Hematopoietic multipotent progenitor cell treated with erythropoietin and hydrocortisone succinate and interleukin-3 and kit ligand, for 15 days (in vitro differentiated cells): ENCODE measurements at regions not wholly inside any gene's neighbourhood (a gene's known extent, or its start where the extent isn't known, plus 50 kb on each side); places are given as distances from the start of the nearest gene placed in this dataset.
"Not testable (repeated sequence)": the region's sequence is repeated elsewhere in the genome, so short reads cannot be mapped to it uniquely, and the experiment has no call there.

ENCODE experiments used
- DNase-seq: peaks from one replicate; pipeline ENCODE4 v3.0.0-alpha.2; 2015; ENCODE audit warnings: low spot score

DNA sequence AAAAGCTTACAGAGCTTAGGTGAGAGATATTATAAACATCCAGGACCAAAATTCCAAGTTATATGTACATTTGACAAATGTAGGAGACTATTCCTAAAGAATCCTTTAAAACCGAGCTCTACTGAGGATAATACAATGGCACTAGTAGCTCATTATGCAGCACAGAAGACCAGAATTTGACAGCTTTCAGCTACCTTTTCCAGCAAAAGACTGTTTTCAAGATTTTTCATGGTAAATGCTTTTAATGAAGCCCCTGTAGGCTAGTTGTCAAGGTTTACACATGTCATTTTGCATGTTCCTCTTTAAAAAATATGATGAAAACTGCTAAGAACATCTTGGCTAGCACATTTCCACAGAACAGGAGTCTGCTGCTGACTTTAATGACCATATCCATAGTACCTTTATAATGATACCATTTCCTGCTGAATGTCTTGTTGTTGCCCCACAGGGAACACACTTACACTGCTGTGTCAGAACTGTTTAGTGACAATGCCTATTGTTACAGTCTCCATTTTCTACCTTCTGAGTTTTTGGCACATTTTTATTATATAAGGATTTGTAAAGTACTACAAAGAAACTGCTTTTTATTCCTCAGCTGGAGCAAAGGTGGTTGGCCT lies 1382.3 kb downstream of the RAPGEF2 start:
- DNase-seq, result no peak

DNA sequence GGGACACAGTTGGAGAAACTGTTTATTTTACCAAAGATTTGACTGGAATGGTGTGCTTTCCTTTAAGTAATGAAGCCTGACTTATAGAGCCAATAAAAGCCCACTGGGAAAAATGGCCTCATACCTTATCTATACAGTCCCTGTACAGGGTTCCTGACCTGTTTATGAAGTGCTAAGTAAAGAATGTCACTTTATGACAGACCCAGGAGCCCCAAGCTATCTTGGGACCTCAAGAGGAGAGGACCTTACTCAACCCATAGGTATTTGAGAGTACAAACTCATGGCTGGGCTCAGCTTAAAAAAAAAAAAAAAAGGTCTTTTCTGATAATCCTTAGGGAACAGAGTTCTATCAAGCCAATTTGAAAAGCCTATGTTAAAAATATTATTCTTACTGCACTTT lies 1389.3 kb downstream of the RAPGEF2 start:
- no peak for DNase-seq

DNA sequence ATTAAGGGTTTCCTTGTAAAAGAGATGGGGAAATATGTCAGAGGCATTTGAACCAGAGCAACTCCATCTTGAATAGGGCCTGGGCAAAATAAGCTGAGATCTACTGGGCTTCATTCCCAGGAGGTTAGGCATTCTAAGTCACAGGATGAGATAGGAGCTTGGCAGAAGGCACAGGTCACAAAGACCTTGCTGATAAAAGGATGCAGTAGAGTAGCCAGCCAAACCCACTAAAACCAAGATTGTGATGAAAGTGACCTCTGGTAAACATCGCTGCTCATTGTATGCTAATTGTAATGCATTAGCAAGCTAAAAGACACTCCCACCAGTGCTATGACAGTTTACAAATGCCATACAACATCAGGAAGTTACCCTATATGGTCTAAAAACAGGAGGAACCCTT lies 1390.3 kb downstream of the RAPGEF2 start:
- DNase-seq, result no peak

DNA sequence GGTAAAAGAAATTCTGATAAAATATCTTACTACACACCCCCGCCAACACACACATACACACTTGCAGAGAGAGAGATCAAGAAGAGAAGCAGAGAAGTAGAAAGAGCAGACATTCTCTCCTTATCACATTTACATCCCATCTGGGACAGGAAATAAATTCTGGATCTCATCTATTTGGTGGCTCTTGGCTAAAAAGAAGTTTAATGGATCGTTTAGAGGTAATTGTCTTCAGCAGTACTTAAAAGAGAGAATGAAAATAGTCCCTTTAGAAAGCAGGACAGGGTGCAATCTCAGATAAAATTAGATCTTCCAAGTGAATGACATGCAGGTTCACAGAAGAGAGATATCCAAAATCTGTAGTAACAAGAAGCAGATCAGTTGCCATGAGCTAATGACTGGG lies 1392.5 kb downstream of the RAPGEF2 start:
- DNase-seq, result no peak

DNA sequence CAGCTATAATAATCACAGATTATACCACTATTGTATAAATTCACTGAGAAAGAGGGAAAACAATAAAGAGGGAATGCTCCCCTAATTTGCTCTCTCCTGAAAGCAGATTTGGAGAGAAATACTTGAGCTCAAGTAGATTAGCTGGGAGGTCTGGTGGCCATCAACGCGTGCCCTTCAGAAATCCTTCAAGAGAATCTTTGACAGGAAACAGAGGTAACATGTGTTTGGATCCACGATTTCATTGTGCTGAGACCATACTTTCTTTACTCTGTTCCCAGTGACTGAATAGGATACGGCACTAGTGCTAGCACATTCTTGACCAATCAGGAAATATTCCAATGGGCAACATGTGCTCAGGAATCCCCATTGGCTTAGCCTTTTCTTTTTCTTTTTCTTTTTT lies 1395.3 kb downstream of the RAPGEF2 start:
- DNase-seq, result no peak

DNA sequence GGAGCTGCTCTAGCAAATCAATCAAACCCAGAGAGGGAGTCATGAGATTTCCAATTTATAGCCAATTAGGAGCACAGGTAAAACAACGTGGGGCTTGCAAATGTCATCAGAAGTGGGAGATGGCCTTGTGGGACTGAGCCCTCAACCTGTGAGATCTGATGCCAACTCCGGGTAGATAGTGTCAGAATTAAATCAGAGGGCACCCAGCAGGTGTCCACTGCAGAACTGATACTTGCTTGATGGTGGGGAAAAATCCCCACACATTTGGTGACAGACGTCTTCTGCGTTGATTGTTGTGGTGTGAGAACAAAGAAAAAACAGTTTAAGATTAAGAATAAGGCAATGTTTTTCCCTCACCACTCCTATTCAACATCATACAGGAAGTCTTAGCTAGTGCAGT lies 1402.8 kb downstream of the RAPGEF2 start:
- no peak for DNase-seq

DNA sequence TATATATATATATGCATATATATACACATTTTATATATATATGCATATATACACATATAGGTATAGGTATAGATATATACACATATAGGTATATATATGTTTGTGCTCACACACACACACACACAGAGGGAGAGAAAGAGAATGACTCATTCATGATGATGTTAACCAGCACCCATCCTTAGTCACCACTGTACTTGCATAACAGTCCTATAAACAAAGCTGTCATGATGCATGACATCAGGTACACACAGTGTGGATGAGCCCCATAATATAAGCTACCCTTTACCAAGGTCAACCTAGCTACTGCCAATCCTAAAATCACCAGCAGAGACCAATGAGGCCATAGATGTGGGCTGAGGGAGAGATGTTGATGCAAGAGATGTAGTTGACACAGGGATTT lies 1408.0 kb downstream of the RAPGEF2 start:
- no peak for DNase-seq

DNA sequence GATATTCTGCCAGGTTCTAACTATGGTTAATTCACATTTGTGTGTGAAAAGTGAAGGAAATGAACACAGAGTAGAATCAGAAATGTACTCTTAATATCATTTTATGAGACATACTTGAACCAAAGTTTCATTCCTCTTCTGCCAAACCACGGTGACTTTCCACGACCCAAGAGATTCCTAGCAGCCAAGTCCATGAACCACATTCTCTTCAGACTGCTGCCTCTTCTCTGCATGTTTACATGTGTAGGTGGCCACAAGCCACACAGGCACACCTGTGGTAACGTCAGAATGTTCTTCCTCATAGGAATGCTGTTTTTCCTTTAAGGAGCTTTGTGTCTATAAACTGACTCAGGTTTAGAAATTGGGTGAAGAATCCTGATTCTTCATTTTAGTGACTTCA lies 1411.2 kb downstream of the RAPGEF2 start:
- DNase-seq, result no peak

DNA sequence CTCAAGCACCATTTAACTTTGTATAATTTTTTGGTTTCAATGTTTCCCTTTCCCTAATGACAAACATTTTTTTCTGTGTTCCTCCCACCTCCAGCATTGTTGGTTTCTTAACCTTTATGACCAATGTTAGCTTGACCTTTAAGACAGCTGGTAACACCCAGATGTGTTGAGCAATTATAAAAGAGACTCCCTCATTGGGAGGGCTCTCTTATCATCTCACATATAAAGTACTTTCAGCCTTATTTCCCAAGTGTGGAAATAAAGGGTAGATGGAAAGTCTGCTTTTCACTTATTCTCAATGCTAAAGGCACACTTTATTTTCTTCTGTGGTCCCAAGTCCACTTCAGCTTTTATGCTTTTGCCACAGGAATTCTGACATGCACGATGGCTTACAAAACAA lies 1420.4 kb downstream of the RAPGEF2 start:
- no peak for DNase-seq

DNA sequence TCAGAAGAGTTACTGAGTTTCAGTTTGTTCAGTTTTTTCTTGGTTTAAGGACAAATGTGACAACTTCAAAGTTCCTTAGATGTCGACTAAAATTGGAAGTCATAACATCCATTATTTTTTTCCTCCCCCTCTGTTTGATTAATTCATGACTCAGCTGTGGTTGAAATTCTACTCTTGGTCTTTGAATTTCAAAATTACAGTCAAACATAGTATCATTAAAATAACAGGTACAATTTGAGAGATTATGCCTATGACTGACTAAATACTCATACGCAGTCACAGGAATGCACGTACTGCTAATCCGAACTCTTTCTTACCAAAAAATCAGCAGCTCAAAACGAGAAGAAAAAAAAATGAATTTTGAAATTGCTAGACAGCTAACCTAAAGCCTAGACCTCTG lies 1434.8 kb downstream of the RAPGEF2 start:
- DNase-seq, result no peak

DNA sequence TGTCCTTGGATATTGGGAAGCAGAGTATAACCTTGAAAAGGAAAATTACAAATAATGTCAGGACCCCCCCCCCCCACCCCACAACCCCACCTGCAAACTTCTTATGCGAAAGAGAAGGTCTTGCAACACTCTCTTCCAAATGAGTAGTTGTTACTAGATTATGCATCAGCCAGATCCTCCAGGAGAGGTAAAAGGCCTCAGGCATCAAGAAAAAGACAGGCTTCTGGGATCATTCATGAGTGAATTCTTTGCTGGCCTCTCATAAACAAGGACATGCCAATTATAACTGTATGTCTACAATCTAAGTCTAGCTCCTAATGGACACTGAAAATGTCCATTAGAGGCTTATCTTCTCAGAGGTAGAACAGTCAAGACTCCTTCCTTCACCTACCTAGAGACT lies 1443.3 kb downstream of the RAPGEF2 start:
- no peak for DNase-seq

DNA sequence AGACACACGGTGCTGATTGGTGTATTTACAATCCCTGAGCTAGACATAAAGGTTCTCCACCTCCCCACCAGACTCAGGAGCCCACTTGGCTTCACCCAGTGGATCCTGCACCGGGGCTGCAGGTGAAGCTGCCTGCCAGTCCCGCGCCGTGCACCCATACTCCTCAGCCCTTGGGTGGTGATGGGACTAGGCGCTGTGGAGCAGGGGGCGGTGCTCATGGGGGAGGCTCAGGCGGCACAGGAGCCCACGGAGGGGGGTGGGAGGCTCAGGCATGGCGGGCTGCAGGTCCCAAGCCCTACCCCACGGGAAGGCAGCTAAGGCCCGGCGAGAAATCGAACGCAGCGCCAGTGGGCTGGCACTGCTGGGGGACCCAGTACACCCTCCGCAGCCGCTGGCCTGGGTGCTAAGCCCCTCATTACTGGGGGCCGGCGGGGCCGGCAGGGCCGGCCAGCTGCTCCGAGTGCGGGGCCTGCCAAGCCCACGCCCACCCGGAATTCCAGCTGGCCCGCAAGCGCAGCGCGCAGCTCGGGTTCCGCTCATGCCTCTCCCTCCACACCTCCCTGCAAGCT lies 1447.2 kb downstream of the RAPGEF2 start:
- DNase-seq, result not testable (repeated sequence)

DNA sequence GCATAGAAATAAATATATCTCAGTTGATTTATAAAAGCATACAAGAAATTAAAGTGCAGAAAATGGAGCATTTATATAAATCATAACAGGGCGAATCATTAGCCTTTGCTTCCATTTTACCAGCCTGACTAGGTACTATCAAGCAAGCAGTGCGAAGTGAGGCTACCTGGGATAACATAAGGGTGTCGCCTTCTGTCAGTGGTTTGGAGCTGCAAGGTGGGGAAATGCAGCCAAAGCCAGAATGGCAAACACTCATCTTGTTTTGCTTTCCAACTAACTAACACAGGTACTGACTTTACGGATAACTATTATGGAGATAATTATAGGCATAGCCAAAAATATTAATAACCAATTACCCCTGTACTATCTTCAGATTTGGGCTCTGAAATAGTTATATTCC lies 1459.8 kb downstream of the RAPGEF2 start:
- DNase-seq, result no peak

DNA sequence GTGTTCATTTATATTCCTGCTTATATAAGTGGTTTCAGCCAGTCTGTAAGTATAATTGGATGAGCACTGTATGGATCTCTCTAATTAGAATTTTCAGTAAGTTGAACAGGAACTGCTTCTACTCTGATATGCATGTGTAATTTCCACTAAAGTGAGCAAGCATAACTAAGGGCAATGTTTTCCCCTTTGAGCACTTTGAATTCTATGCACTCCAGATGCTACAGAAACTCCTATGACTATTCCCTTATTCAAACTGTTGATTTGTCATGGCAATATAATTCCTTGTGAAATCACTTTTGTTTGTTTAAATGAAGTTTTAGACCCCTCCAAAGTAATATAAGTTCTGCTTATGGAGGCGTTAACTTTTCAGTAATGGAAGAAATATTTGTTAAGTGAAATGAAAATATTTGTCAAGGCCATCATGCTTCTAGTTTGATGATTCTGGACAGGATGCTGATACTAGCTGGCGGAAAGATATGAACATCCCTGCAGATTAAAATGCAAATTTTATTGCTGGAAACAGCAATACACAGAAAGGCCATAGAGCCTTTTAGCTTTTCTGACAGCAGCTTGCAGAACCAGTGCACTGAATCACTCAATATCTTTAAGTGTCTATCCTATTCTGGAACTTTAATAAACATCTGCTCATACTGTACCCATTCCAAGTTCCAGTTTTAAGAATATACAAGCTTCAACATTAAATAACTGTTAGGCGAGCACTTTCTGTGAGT lies 1460.8 kb downstream of the RAPGEF2 start:
- DNase-seq, result no peak

DNA sequence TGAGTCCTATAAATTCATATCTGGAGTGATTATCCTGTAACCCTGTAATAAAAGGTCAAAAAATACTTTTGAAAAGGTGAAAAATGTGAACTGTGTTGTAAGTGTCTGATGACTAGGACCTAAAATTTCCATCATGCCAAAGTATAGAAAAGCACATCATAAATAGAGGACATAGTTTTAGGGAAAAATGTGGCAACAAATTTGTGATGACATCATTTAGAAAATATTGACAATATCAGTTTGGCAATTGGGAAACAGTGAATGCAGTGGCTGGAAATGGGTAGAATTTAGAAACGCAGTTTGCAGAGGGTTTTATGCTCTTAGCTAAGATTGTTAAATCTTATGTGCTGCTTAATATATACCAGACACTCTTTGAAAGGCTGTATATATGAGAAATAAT lies 1464.8 kb downstream of the RAPGEF2 start:
- DNase-seq, result no peak

DNA sequence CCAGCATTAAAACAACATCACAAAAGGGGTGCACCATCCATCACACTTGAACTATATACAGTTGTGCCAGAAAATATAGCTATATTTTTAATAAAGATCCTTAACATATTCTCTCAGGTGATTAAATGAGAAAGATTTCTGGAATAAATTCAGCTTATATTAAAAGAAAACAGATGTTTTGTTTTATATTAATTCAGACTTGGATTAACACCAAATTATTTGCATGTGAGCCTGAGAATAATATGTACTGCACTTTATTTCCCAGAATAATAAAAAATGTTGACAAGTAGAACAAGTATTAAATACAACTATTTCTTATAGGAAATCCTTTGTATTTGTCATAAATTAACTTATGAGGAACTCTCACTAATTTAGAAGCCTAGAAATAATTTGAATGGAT lies 1467.4 kb downstream of the RAPGEF2 start:
- no peak for DNase-seq

DNA sequence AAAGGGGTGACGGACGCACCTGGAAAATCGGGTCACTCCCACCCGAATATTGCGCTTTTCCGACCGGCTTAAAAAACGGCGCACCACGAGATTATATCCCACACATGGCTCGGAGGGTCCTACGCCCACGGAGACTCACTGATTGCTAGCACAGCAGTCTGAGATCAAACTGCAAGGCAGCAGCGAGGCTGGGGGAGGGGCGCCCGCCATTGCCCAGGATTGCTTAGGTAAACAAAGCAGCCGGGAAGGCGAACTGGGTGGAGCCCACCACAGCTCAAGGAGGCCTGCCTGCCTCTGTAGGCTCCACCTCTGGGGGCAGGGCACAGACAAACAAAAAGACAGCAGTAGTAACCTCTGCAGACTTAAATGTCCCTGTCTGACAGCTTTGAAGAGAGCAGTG lies 1471.4 kb downstream of the RAPGEF2 start:
- not testable (repeated sequence) for DNase-seq

DNA sequence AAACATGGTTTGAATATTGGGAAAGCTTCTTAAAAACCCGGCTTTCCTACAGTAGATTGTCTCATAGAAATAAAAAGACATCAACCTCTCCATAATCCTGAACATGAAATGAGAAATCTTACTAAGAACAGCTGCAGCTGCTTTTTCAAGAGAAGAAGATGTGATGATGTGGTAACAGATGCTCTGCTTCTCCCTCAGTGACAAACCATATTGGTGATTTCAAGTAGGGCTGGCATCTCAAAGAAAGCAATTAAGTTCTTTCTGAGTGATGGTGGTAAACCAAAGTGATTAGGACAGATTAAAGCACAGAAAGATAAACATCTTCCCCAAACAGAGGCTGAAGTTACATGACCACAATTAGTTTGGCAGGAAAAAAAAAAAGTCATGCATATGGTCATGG lies 1477.7 kb downstream of the RAPGEF2 start:
- DNase-seq, result no peak

DNA sequence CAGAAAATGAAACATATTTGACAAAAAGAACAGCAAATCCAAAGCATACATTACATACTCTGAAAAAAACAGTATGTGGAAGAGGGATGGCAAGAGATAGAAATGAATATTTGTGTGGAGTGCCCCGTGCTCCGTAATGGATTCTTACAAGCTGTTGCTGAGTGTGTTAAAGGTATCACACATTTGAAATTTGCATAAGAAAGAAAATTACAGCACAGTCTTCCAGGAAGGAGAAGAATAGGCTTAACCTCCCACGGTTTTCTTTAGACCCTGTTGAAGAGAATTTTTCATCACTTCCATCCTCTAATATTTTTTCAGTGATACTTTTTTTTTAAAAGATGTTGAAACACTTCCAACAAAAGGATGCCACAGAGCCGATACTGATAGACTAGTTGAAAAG lies 1489.4 kb downstream of the RAPGEF2 start:
- no peak for DNase-seq

DNA sequence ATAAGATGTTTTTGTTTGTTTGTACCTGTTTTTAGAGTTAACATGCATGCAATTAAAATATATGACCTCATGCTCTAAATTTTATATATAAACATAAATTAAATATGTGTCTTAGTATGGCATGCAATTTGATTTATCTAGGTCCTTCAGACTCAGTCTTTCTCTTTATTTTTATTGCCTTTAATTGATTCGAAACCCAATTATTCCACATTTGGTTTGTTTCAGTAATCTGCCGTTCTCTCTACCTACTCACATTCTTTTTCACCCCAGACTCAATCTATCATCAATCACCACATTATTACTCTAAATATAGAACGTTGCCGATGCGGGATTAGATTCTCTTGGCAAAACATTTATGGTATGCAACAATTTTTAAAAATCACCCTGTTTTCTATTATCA lies 1492.8 kb downstream of the RAPGEF2 start:
- no peak for DNase-seq

DNA sequence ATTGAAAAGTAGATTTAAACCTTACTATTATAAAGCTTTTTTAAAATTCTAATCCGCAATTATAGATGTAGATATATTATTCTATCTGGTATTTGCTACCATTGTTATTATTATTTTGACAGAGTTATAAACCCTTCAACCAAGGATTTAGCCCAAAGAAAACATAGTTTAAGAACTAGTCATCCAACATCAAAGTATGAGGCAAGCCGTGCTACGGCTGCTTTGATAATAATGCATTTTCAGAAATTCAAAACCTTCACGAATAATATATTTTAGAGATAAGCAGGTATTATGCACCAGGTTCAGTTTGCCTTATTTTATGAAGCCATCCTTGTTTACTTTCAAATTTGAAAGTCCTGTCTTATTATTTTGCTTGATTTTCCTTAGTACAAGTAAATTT lies 1501.7 kb downstream of the RAPGEF2 start:
- no peak for DNase-seq

DNA sequence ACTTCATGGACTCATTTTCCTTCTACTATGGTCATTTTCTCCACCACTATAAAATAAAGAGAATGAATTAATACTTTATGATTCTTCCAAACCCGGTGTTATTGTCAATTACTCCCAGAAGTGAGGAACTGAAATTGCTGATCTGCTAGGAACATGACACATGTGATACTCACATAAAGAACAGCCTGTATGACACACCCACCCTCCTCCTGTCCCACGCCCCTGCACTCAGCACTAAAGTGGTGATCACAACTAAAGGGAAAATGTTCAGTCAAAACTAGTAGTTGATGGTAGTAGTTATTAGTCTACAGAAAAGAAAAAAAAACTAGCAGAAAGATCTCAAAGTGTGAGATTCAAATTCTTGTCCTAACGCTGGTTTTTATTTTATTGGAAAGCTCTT lies 1508.3 kb downstream of the RAPGEF2 start:
- DNase-seq, result no peak

DNA sequence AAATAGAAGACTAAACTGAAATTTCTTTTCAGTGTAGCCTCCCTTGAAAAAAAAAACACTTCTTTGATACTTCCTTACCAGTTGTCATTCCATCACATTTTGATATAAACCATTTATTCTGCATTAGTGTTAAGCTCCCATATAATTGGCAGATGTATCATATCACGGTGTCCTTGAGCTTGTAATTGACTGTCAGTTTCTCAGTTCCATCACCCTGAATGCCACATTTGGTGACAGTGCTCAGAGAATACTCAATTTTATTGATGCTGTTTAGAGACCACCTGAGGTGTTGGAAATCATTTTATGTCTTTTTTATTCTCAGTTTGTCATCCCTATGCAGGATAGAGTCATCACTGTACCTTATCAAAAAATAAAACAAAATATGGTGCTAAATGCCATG lies 1528.2 kb downstream of the RAPGEF2 start:
- DNase-seq, result no peak

DNA sequence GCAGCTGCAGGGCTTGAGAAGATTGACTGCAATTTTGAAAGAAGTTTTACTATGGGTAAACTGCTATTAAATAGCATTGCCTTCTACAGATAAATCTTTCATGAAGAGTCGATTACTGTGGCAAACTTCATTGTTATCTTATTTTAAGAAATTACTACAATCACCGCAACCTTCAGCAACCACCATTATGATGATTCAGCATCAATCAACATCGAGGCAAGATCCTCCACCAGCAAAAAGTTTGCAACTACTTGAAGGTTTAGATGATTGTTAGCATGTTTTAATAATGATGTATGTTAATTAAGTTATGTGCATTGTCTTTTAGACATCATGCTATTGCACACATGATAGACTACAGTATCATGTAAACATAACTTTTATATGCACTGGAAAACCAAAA lies 1511.0 kb downstream of the FSTL5 start:
- no peak for DNase-seq
